ENCODE measurements at regions not wholly inside any gene's neighbourhood (a gene's known extent, or its start where the extent isn't known, plus 50 kb on each side); places are given as distances from the start of the nearest gene placed in this dataset.

GRCh38 chr6:170093658-170094596, 197.0 kb downstream of the DLL1 start:
- peak; percentile 50 for DNase-seq

- DNase-seq: peak; percentile 45
Measured at GRCh38 chr6:170093276-170093657, 197.6 kb downstream of the DLL1 start.

DNA sequence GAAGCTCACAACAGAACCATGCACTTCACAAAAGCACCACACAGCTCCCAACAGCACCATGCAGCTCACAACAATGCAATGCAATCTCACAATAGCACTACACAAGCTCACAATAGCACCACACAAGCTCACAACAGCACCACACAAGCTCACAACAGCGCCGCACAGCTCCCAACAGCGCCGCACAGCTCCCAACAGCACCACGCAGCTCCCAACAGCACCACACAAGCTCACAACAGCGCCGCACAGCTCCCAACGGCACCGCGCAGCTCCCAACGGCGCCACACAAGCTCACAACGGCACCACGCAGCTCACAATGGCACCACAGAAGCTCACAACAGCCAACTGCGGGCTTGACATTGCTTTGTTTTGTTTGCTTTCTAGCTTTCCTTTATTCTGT, 198.1 kb downstream of the DLL1 start:
- DNase-seq: peak; percentile 27

- peak; percentile 38 for DNase-seq
Measured at GRCh38 chr6:170091639-170092579, 199.0 kb downstream of the DLL1 start.

DNA sequence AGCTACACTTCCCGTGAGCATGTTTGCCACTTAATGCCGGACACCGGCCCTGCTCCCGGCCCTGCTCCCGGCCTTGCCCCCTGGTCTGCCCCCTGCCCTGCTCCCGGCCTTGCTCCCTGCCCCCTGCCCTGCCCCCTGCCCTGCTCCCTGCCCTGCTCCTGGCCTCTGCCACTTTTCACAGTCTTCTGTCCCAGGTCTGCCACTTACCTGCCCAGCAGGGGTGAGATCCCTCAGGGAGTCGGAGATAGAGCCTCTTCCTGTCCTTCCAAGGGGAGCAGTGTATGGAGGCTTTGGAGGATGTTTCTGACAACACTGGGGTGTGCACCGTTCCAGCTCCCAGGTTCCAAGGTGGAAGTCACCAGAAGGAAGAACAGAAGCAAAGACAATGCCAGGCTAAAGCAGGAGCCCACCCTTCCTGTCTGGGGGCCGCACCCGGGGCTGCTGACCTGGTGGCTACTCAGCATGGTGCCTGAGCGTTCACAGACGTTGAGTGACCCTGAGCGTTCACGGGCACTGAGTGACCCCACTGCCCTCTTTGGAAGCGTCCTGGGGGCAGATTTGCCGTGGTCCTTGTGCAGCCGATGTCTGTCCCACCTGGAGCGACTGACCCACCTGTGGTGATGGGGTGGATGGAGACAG, 199.8 kb downstream of the DLL1 start:
- DNase-seq: peak; percentile 49

GRCh38 chr6:170090561-170090960, 200.3 kb downstream of the DLL1 start:
- DNase-seq: peak; percentile 48

GRCh38 chr6:170089963-170090362, 200.9 kb downstream of the DLL1 start:
- peak; percentile 62 for DNase-seq

DNA sequence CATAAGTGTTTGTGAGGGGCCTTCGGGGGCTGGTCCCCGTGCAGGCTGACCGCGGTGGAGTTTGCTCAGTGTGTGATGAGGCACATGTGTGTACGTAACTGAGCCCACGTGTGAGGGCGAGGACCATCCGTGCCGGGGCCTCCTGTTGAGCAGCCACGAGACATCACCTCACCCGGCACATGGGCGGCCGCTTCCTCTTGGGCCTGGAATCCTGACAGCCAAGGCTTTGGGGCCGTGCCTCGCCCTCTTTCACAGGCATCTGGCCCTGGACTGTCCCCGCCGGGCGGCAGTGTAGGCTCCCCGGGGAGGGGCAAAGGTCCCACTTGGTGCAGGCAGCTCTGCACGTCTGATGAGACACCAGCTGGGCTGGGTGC, 202.3 kb downstream of the DLL1 start:
- DNase-seq: peak; percentile 65

DNA sequence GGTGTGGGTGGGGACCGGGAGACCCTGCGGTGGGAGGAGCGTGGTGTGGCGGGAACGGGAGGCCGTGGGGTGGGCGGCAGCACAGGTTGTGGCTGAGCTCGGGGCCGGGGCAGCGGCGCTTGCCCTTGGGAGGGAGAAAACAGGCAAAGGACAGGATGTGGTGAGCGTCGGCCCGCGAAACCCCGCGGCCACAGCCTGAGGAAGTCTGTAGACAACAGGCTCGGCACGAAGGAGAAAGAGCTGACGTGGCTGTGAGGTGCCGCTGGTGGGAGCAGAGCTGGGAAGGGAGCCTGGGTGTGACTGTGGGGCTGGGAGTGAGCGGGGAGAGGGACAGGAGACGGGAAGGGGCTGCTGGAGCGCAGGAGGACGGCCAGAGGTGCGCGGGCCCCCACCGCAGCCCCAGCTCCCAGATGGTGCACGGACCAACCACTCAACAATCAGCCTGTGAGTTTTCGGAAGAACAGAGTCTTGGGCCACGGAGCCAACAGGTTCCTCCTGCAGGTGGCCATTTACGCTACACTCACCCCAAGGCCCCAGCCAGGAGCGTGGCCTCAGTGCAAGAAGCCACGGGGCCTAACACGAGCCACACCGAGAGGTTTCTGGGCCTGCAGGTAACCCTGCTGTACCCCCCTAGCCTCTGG, 202.8 kb downstream of the DLL1 start:
- DNase-seq: peak; percentile 79

DNA sequence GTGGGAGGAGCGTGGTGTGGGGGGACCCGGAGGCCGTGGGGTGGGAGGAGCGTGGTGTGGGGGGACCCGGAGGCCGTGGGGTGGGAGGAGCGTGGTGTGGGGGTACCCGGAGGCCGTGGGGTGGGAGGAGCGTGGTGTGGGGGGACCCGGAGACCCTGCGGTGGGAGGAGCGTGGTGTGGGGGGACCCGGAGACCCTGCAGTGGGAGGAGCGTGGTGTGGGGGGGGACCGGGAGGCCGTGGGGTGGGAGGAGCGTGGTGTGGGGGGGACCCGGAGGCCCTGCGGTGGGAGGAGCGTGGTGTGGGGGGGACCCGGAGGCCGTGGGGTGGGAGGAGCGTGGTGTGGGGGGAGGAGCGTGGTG, 203.5 kb downstream of the DLL1 start:
- DNase-seq: peak; percentile 67

- DNase-seq: peak; percentile 63
Measured at GRCh38 chr6:170086639-170087420, 204.0 kb downstream of the DLL1 start.

GRCh38 chr6:170085475-170086401, 205.1 kb downstream of the DLL1 start:
- DNase-seq: peak; percentile 59

DNA sequence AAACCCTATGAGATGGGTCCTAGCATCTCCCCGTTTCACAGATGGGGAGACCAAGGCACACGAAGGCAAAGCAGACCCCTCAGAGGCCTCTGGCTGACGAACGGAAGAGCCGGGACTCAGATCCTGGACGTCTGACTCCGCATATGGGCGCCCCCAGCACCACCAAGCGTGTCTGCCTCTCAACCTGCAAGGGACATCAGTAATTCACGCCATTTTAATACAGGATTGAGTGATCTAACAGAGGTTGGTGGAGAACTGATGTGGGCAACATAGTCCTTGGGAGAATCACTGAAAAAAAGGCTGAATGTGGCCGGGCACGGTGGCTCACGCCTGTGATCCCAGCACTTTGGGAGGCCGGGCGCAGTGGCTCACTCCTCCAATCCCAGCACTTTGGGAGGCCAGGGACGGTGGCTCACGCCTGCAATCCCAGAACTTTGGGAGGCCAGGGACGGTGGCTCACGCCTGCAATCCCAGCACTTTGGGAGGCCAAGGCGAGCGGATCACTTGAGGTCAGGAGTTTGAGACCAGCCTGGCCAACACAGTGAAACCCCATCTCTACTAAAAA, 206.6 kb downstream of the DLL1 start:
- DNase-seq: peak; percentile 55

- DNase-seq: peak; percentile 57
Measured at GRCh38 chr6:170083236-170084051, 207.4 kb downstream of the DLL1 start.

DNA sequence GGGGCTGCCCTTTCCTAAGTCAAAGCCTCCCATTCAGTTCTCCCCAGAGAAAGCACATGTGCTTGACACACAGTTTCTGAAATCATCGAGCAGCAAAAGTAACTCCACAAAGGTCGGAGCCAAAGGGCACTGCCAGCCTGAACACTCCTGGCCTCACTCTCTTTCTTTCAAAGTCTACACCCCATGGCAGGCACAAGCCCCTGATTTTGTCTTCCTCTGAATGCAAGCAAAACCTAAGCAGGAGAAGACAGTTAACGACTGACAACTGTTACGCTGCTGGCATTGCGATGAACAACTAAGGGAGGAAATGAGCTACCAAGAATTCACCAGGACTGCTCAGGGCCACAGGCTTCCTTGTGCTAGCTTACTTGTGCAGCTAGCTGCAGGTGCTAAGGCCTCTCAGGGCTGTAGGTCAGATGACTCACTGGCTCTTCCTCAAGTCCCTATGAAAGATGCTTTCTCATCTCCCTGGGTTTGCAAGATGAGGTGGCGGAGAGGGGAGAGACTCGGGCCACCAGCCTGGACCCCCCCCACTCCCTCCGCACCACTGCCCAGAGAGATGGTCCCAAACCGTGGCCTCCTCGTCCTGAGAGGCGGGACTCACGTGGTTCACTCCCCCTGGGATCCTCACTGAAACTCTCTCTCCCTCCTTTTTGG, 208.2 kb downstream of the DLL1 start:
- peak; percentile 44 for DNase-seq

GRCh38 chr6:170082067-170082466, 208.8 kb downstream of the DLL1 start:
- DNase-seq: peak; percentile 25

DNA sequence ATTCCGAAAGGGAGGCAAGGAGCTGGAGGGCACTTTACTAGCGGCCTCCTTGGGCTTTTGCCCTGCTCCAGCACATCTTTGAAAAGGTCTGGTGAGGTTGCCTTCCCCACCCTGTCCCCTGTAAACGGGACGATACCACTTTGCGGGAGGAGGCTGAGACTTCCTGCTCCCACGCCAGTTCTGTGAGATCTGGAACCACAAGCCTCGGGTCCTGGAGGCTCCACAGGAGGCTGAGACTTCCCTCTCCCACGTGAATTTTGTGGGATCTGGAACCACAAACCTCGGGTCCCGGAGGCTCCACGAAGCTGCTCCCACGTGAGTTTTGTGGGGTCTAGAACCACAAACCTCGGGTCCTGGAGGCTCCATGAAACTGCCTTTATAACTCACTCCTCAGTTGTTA, 209.3 kb downstream of the DLL1 start:
- DNase-seq: peak; percentile 30

DNA sequence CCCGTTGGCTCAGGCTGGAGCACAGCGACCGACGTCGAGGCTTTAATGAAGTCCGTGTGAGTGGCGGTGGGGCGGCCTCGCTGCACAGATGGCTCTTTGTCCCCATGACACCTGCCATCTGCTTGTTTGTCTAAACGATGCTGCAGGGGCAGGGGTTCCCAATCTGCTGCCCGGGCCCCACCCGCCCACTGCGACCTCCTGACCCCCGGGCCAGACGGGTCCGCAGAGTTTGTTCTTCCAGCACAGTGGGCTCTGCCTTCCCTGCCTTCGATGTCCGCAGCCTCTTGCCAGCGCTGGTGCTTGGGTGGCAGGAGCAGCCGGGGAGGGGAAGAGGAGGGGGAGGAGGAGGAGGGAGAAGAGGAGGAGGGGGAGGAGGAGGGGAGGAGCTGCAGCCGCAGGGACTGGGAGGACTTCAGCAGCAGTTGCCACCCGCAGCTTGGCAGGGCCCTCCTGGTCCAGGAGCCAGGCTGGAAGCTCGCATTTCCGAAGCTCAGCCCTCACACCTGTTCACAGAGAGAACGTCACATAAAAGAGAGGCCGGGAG, 210.0 kb downstream of the DLL1 start:
- DNase-seq: peak; percentile 50

Measured in activated effector memory CD4-positive, alpha-beta T cell treated with anti-CD3 and anti-CD28 coated beads, Interleukin-2, amount 50 U/mL, for 16 hours (primary cell).